Naive thymus-derived CD4-positive, alpha-beta T cell (primary cell): ENCODE measurements at regions not wholly inside any gene's neighbourhood (a gene's known extent, or its start where the extent isn't known, plus 50 kb on each side); places are given as distances from the start of the nearest gene placed in this dataset.
"Not testable (repeated sequence)": the region's sequence is repeated elsewhere in the genome, so short reads cannot be mapped to it uniquely, and the experiment has no call there.

ENCODE experiments used
- ATAC-seq: fragments of 150-1000 bp; cut with Tn5 transposase; 2 replicates; pipeline ENCODE4 v1.10.0; 2021; ENCODE audit warnings: mild to moderate bottlenecking, moderate library complexity
- CTCF ChIA-PET: fragments of 350-600 bp; sonication (Branson Sonifier 250); formaldehyde crosslinking; loops from one replicate; lab custom pipeline; 2021; ENCODE audit warnings: antibody characterized with exemption; lab: Charles Lee
- POLR2A ChIA-PET: fragments of 350-600 bp; sonication (Branson Sonifier 250); formaldehyde crosslinking; loops from one replicate; lab custom pipeline; 2021; ENCODE audit warnings: antibody characterized with exemption, inconsistent platforms; lab: Charles Lee
- DNase-seq, 9 donors: peaks; one replicate each; pipeline versions ENCODE4 v3.0.0 to v3.0.0-alpha.2; 2020 to 2022; ENCODE audit warnings: mixed read lengths in 1 of 9
- H3K27ac ChIP-seq: one replicate; pipeline ENCODE4 v1.7.0; 2013; ENCODE audit warnings: mild to moderate bottlenecking, low read depth, low read length, moderate library complexity
- H3K27me3 ChIP-seq, 2 donors: one replicate each; pipeline ENCODE4 v1.7.0; 2013; ENCODE audit warnings: low read length in 2 of 2, mild to moderate bottlenecking in 2 of 2, moderate library complexity in 2 of 2; ENCODE audit not compliant: control insufficient read depth in 2 of 2, insufficient read depth in 2 of 2
- H3K36me3 ChIP-seq, 3 experiments: 1 replicate in 2 of 3; 2 replicates in 1 of 3; pipeline ENCODE4 v1.7.0; 2013; ENCODE audit warnings: low read length in 3 of 3, mild to moderate bottlenecking in 3 of 3, moderate library complexity in 1 of 3; ENCODE audit not compliant: insufficient read depth in 3 of 3, control insufficient read depth in 2 of 3
- H3K4me1 ChIP-seq, 2 donors: one replicate each; pipeline ENCODE4 v1.7.0; 2013; ENCODE audit warnings: low read length in 2 of 2, mild to moderate bottlenecking in 2 of 2, moderate library complexity in 1 of 2; ENCODE audit not compliant: control insufficient read depth in 2 of 2, insufficient read depth in 2 of 2
- H3K4me3 ChIP-seq: 2 replicates; pipeline ENCODE4 v1.7.0; 2013; ENCODE audit warnings: mild to moderate bottlenecking, low read length
- H3K9me3 ChIP-seq, 3 experiments: 1 replicate in 2 of 3; 2 replicates in 1 of 3; pipeline ENCODE4 v1.7.0; 2013; ENCODE audit warnings: low read length in 3 of 3; ENCODE audit not compliant: control insufficient read depth in 2 of 3
- H3K27ac Mint-ChIP-seq, 9 donors: one replicate each; pipeline ENCODE4 v1.8.0; 2020 to 2022; ENCODE audit warnings: mixed read lengths in 9 of 9, mild to moderate bottlenecking in 8 of 9, moderate library complexity in 5 of 9, inconsistent platforms in 2 of 9
- H3K27me3 Mint-ChIP-seq, 5 donors: one replicate each; pipeline ENCODE4 v1.8.0; 2021 to 2022; ENCODE audit warnings: mixed read lengths in 5 of 5, mild to moderate bottlenecking in 1 of 5
- H3K36me3 Mint-ChIP-seq, 5 donors: one replicate each; pipeline ENCODE4 v1.8.0; 2020 to 2022; ENCODE audit warnings: mixed read lengths in 5 of 5, mild to moderate bottlenecking in 3 of 5, inconsistent platforms in 1 of 5
- H3K4me1 Mint-ChIP-seq, 7 donors: one replicate each; pipeline ENCODE4 v1.8.0; 2020 to 2022; ENCODE audit warnings: mixed read lengths in 7 of 7, mild to moderate bottlenecking in 3 of 7, inconsistent platforms in 1 of 7
- H3K4me3 Mint-ChIP-seq, 10 donors: one replicate each; pipeline ENCODE4 v1.8.0; 2020 to 2022; ENCODE audit warnings: mild to moderate bottlenecking in 10 of 10, mixed read lengths in 10 of 10, moderate library complexity in 6 of 10, inconsistent platforms in 2 of 10
- H3K9me3 Mint-ChIP-seq, 11 donors: one replicate each; pipeline ENCODE4 v1.8.0; 2020 to 2022; ENCODE audit warnings: mixed read lengths in 11 of 11, mild to moderate bottlenecking in 4 of 11, inconsistent platforms in 1 of 11, moderate library complexity in 1 of 11
- intact Hi-C, 2 donors: fragments of 100-400 bp; cut with micrococcal nuclease; formaldehyde crosslinking; loops; one replicate each; pipeline ENCODE4 v1.15.1; 2023

- no peaks in the 10 kb centered on the region for H3K9me3 ChIP-seq
- H3K9me3 Mint-ChIP-seq: peaks cover 0 to 22% (median 5%) of the 10 kb centered on the region in 11 donors
- H3K27ac ChIP-seq: no peak overlapping the region
- H3K4me3 Mint-ChIP-seq: no peak overlapping the region
- H3K4me3 ChIP-seq: no peak overlapping the region
- intact Hi-C loops: no loop called here
- peaks cover 0 to 4% (median 0%) of the 10 kb centered on the region in 5 donors for H3K27me3 Mint-ChIP-seq
- ChIA-PET CTCF (no interaction called here), POLR2A (no interaction called here)
- DNase-seq (no peak), ATAC-seq (no peak)
- no peaks in the 10 kb centered on the region for H3K36me3 ChIP-seq
- H3K27ac Mint-ChIP-seq: no peak overlapping the region
- peaks cover 0 to 7% (median 7%) of the 10 kb centered on the region in 5 donors for H3K36me3 Mint-ChIP-seq
- H3K4me1 Mint-ChIP-seq: no peaks in the 10 kb centered on the region
- no peaks in the 10 kb centered on the region for H3K4me1 ChIP-seq
- H3K27me3 ChIP-seq: no peaks in the 10 kb centered on the region
Measured at GRCh38 chrX:43267652-43268051, 388.4 kb upstream of the MAOA start.

- DNase-seq (no peak), ATAC-seq (no peak)
- H3K27me3 ChIP-seq: no peaks in the 10 kb centered on the region
- no peaks in the 10 kb centered on the region for H3K36me3 ChIP-seq
- H3K4me3 ChIP-seq: no peak overlapping the region
- ChIA-PET CTCF (no interaction called here), POLR2A (no interaction called here)
- Mint-ChIP-seq H3K27me3 (peaks cover 0 to 4% (median 0%) of the 10 kb centered on the region in 5 donors), H3K4me3 (no peak overlapping the region), H3K9me3 (peaks cover 0 to 14% (median 6%) of the 10 kb centered on the region in 11 donors), H3K36me3 (peaks cover 0 to 7% (median 5%) of the 10 kb centered on the region in 5 donors), H3K4me1 (no peaks in the 10 kb centered on the region), H3K27ac (no peak overlapping the region)
- H3K9me3 ChIP-seq: no peaks in the 10 kb centered on the region
- intact Hi-C loops: no loop called here
- H3K4me1 ChIP-seq: no peaks in the 10 kb centered on the region
- H3K27ac ChIP-seq: no peak overlapping the region
Measured at GRCh38 chrX:43269201-43269600, 386.9 kb upstream of the MAOA start.

- H3K36me3 Mint-ChIP-seq: no peaks in the 10 kb centered on the region
- Histone ChIP-seq H3K27ac (no peak overlapping the region), H3K27me3 (no peaks in the 10 kb centered on the region), H3K4me1 (no peaks in the 10 kb centered on the region), H3K36me3 (no peaks in the 10 kb centered on the region), H3K4me3 (no peak overlapping the region), H3K9me3 (no peaks in the 10 kb centered on the region)
- H3K27ac Mint-ChIP-seq: no peak overlapping the region
- ChIA-PET CTCF (no interaction called here), POLR2A (no interaction called here)
- ATAC-seq (no peak), DNase-seq (no peak)
- no peak overlapping the region for H3K4me3 Mint-ChIP-seq
- no peaks in the 10 kb centered on the region for H3K4me1 Mint-ChIP-seq
- peaks cover 0 to 21% (median 3%) of the 10 kb centered on the region in 11 donors for H3K9me3 Mint-ChIP-seq
- H3K27me3 Mint-ChIP-seq: no peaks in the 10 kb centered on the region
- intact Hi-C loops: no loop called here
Measured at GRCh38 chrX:43277879-43278278, 378.2 kb upstream of the MAOA start.

GRCh38 chrX:43278440-43278839 lies 377.7 kb upstream of the MAOA start:
- DNase-seq (no peak), ATAC-seq (no peak)
- H3K36me3 ChIP-seq: no peaks in the 10 kb centered on the region
- H3K36me3 Mint-ChIP-seq: no peaks in the 10 kb centered on the region
- H3K4me3 Mint-ChIP-seq: no peak overlapping the region
- POLR2A ChIA-PET: no interaction called here
- peaks cover 0 to 22% (median 3%) of the 10 kb centered on the region in 11 donors for H3K9me3 Mint-ChIP-seq
- no peak overlapping the region for H3K4me3 ChIP-seq
- intact Hi-C loops: no loop called here
- H3K27me3 Mint-ChIP-seq: no peaks in the 10 kb centered on the region
- CTCF ChIA-PET: no interaction called here
- no peaks in the 10 kb centered on the region for H3K27me3 ChIP-seq
- H3K9me3 ChIP-seq: no peaks in the 10 kb centered on the region
- H3K4me1 ChIP-seq: no peaks in the 10 kb centered on the region
- no peaks in the 10 kb centered on the region for H3K4me1 Mint-ChIP-seq
- no peak overlapping the region for H3K27ac Mint-ChIP-seq
- no peak overlapping the region for H3K27ac ChIP-seq

GRCh38 chrX:43279341-43279808 lies 376.7 kb upstream of the MAOA start:
- intact Hi-C loops: no loop called here
- H3K9me3 ChIP-seq: no peaks in the 10 kb centered on the region

GRCh38 chrX:43283187-43283586 lies 372.9 kb upstream of the MAOA start:
- H3K9me3 ChIP-seq: no peaks in the 10 kb centered on the region
- H3K27ac ChIP-seq: no peak overlapping the region
- ATAC-seq (no peak), DNase-seq (no peak)
- H3K27ac Mint-ChIP-seq: no peak overlapping the region
- H3K4me1 Mint-ChIP-seq: no peaks in the 10 kb centered on the region
- CTCF ChIA-PET: no interaction called here
- intact Hi-C loops: no loop called here
- no peaks in the 10 kb centered on the region for H3K36me3 ChIP-seq
- H3K4me3 ChIP-seq: no peak overlapping the region
- H3K4me3 Mint-ChIP-seq: no peak overlapping the region
- no peaks in the 10 kb centered on the region for H3K36me3 Mint-ChIP-seq
- POLR2A ChIA-PET: no interaction called here
- no peaks in the 10 kb centered on the region for H3K27me3 ChIP-seq
- H3K4me1 ChIP-seq: no peaks in the 10 kb centered on the region
- no peaks in the 10 kb centered on the region for H3K27me3 Mint-ChIP-seq
- peaks cover 0 to 18% (median 3%) of the 10 kb centered on the region in 11 donors for H3K9me3 Mint-ChIP-seq

More at GRCh38 chrX:43279341-43279808, 376.7 kb upstream of the MAOA start:
- CTCF ChIA-PET: no interaction called here
- POLR2A ChIA-PET: no interaction called here
- peaks cover 0 to 21% (median 3%) of the 10 kb centered on the region in 11 donors for H3K9me3 Mint-ChIP-seq
- H3K4me3 Mint-ChIP-seq: no peak overlapping the region
- Histone ChIP-seq H3K36me3 (no peaks in the 10 kb centered on the region), H3K4me3 (no peak overlapping the region), H3K27ac (no peak overlapping the region), H3K27me3 (no peaks in the 10 kb centered on the region), H3K4me1 (no peaks in the 10 kb centered on the region)
- H3K27me3 Mint-ChIP-seq: no peaks in the 10 kb centered on the region
- H3K27ac Mint-ChIP-seq: no peak overlapping the region
- ATAC-seq (no peak), DNase-seq (no peak)
- H3K4me1 Mint-ChIP-seq: no peaks in the 10 kb centered on the region
- no peaks in the 10 kb centered on the region for H3K36me3 Mint-ChIP-seq

GRCh38 chrX:43311625-43312024 lies 344.5 kb upstream of the MAOA start:
- H3K4me3 Mint-ChIP-seq, H3K36me3 Mint-ChIP-seq, H3K4me3 ChIP-seq, H3K9me3 Mint-ChIP-seq, H3K4me1 ChIP-seq, ATAC-seq, POLR2A ChIA-PET, CTCF ChIA-PET, H3K27me3 Mint-ChIP-seq, H3K27ac Mint-ChIP-seq, H3K4me1 Mint-ChIP-seq, intact Hi-C loops, H3K27me3 ChIP-seq, H3K27ac ChIP-seq, DNase-seq, H3K36me3 ChIP-seq, H3K9me3 ChIP-seq: not testable (repeated sequence)
